Tibial nerve (tissue), 3 donors: ENCODE measurements at regions not wholly inside any gene's neighbourhood (a gene's known extent, or its start where the extent isn't known, plus 50 kb on each side); places are given as distances from the start of the nearest gene placed in this dataset.

Source experiments
- POLR2A ChIP-seq, 2 donors: fragments of 450-650 bp; IDR thresholded peaks; one replicate each; pipeline ENCODE4 v1.6.1; 2017; ENCODE audit warnings: antibody characterized with exemption in 2 of 2, mild to moderate bottlenecking in 2 of 2, moderate library complexity in 2 of 2
- TF ChIP-seq, protein P1 (sequence below), 5 experiments: fragments of 200-600 bp in 3 of 5; fragments of 450-650 bp in 2 of 5; sonication (generic) in 3 of 5; IDR thresholded peaks; one replicate each; pipeline ENCODE4 v1.5.1; 2016 to 2019; ENCODE audit warnings: antibody characterized with exemption in 5 of 5, mild to moderate bottlenecking in 3 of 5, moderate library complexity in 2 of 5

DNA sequence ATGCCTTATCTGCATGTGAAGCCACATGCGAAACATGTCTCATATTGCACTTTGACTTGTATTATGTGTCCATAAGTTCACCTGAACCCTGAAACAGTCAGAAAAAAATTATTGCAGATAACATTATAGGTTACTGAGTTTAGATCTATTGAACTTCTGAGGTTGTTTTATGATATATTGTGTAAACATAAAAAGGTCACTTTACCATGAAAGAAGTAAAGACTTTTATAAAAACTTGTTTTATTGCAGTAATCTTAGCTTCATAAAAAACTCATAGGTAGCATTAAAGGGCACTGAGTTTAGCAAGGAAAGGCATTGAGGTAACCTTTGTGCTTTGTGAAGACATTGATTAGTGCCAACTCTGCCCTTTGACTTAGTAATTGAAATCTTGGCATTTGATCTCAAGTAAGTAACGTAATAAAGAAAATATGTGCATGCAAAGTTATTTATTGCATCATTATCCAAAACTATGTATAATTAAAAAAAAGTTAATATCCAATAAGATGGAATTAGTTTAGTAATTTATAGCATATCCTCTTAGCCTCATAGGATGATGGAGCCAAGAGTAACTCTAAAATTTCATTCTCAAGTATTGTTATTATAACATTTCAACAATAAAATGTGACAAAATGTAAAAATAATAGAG lies 313.3 kb upstream of the ATP2B1 start:
- TF ChIP-seq, protein P1, sequence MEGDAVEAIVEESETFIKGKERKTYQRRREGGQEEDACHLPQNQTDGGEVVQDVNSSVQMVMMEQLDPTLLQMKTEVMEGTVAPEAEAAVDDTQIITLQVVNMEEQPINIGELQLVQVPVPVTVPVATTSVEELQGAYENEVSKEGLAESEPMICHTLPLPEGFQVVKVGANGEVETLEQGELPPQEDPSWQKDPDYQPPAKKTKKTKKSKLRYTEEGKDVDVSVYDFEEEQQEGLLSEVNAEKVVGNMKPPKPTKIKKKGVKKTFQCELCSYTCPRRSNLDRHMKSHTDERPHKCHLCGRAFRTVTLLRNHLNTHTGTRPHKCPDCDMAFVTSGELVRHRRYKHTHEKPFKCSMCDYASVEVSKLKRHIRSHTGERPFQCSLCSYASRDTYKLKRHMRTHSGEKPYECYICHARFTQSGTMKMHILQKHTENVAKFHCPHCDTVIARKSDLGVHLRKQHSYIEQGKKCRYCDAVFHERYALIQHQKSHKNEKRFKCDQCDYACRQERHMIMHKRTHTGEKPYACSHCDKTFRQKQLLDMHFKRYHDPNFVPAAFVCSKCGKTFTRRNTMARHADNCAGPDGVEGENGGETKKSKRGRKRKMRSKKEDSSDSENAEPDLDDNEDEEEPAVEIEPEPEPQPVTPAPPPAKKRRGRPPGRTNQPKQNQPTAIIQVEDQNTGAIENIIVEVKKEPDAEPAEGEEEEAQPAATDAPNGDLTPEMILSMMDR (IDR thresholded peaks at IDR 0.05): no peak
- TF ChIP-seq POLR2A (IDR thresholded peaks at IDR 0.05): no peak
